Ovary (tissue), 7 donors: ENCODE measurements at regions not wholly inside any gene's neighbourhood (a gene's known extent, or its start where the extent isn't known, plus 50 kb on each side); places are given as distances from the start of the nearest gene placed in this dataset.

ENCODE experiments used
- DNase-seq, 5 donors: peaks; one replicate each; pipeline ENCODE4 v3.0.0-alpha.2; 2019 to 2020
- H3K27ac ChIP-seq, 2 donors: fragments of 200-600 bp; one replicate each; pipeline versions ENCODE4 v1.5.1 to v1.8.0; 2019 to 2022
- H3K27me3 ChIP-seq: fragments of 200-600 bp; one replicate; pipeline ENCODE4 v1.8.0; 2022
- H3K36me3 ChIP-seq: fragments of 200-600 bp; sonication (generic); one replicate; pipeline ENCODE4 v1.5.1; 2019
- H3K4me1 ChIP-seq: one replicate; pipeline ENCODE4 v1.8.1; 2013; ENCODE audit warnings: mild to moderate bottlenecking, moderate library complexity; ENCODE audit not compliant: insufficient read depth
- H3K4me3 ChIP-seq: fragments of 200-600 bp; sonication (generic); one replicate; pipeline ENCODE4 v1.5.1; 2017
- H3K9me3 ChIP-seq, 2 donors: fragments of 200-600 bp in 1 of 2; sonication (generic) in 1 of 2; one replicate each; pipeline versions ENCODE4 v1.5.1 to v1.8.1; 2013 to 2019; ENCODE audit warnings: mild to moderate bottlenecking in 1 of 2, moderate library complexity in 1 of 2
- EP300 ChIP-seq: sonication (generic); formaldehyde crosslinking; IDR thresholded peaks from one replicate; pipeline ENCODE4 v1.6.1; 2017; ENCODE audit warnings: antibody characterized with exemption
- POLR2A ChIP-seq: fragments of 450-650 bp; IDR thresholded peaks from one replicate; pipeline ENCODE4 v1.6.1; 2017; ENCODE audit warnings: antibody characterized with exemption, mild to moderate bottlenecking, moderate library complexity
- WGBS, 3 donors: extraction: QIAGEN DNeasy Blood & Tissue Kit in 1 of 3; methylation state at CpG; one replicate each; pipeline versions ENCODE4 v1.1.5 to v1.1.7; 2013 to 2017; 5-methylcytosine and 5-hydroxymethylcytosine counted together
- intact Hi-C, 4 donors: fragments of 100-400 bp; cut with DNase I; formaldehyde crosslinking; loops; one replicate each; pipeline versions ENCODE4 v1.11.0 to v1.15.1; 2022 to 2023
- TF ChIP-seq, protein P1 (sequence below), 3 donors: fragments of 450-650 bp in 2 of 3; fragments of 200-600 bp in 1 of 3; IDR thresholded peaks; one replicate each; pipeline versions ENCODE4 v1.5.1 to v1.8.0; 2016 to 2022; ENCODE audit warnings: antibody characterized with exemption in 3 of 3, mild to moderate bottlenecking in 1 of 3
- donor health status: DM: no; HTN: no; CAD: no; lungs with moderate emphysema.
- donor health status: DM: no; HTN: no; CAD: no.
- donor health status: Bipolar disorder and iron deficiency.
- donor health status: DM: no; HTN: no; CAD: no.
- donor health status: DM: yes; HTN: yes; CAD: no.

DNA sequence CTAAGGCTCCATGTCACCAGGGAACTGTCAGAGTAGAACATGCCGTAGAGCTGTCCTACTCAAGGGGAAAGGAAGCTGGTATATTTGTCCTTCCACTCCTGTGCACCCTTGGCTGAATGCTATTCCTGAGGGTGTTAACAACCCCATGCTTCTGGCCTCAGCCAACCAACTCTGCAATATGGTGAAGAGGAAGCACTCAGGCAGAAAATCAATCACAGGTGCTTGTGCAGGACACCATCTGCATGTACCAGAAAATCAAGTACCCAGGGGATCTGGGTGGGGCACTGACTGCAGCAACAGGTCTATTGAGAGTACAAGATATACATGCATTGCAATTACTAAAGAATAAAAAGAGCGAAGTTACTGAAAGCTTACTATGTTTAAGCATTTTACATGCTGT lies 51.4 kb upstream of the NEK6 start:
- 88 to 94% (median 90%) methylated on average over 2 of the region's 2 CpGs for WGBS, 3 donors
- Histone ChIP-seq H3K9me3 (no peaks in the 10 kb centered on the region), H3K27me3 (no peaks in the 10 kb centered on the region), H3K36me3 (no peaks in the 10 kb centered on the region), H3K4me3 (no peak overlapping the region), H3K4me1 (no peaks in the 10 kb centered on the region), H3K27ac (no peak overlapping the region)
- TF ChIP-seq, protein P1, sequence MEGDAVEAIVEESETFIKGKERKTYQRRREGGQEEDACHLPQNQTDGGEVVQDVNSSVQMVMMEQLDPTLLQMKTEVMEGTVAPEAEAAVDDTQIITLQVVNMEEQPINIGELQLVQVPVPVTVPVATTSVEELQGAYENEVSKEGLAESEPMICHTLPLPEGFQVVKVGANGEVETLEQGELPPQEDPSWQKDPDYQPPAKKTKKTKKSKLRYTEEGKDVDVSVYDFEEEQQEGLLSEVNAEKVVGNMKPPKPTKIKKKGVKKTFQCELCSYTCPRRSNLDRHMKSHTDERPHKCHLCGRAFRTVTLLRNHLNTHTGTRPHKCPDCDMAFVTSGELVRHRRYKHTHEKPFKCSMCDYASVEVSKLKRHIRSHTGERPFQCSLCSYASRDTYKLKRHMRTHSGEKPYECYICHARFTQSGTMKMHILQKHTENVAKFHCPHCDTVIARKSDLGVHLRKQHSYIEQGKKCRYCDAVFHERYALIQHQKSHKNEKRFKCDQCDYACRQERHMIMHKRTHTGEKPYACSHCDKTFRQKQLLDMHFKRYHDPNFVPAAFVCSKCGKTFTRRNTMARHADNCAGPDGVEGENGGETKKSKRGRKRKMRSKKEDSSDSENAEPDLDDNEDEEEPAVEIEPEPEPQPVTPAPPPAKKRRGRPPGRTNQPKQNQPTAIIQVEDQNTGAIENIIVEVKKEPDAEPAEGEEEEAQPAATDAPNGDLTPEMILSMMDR (IDR thresholded peaks at IDR 0.05): no peak
- no peak for TF ChIP-seq EP300
- TF ChIP-seq POLR2A: no peak
- intact Hi-C loops: no loop called here
- no peak for DNase-seq
